ENCODE measurements at regions not wholly inside any gene's neighbourhood (a gene's known extent, or its start where the extent isn't known, plus 50 kb on each side); places are given as distances from the start of the nearest gene placed in this dataset.

DNA sequence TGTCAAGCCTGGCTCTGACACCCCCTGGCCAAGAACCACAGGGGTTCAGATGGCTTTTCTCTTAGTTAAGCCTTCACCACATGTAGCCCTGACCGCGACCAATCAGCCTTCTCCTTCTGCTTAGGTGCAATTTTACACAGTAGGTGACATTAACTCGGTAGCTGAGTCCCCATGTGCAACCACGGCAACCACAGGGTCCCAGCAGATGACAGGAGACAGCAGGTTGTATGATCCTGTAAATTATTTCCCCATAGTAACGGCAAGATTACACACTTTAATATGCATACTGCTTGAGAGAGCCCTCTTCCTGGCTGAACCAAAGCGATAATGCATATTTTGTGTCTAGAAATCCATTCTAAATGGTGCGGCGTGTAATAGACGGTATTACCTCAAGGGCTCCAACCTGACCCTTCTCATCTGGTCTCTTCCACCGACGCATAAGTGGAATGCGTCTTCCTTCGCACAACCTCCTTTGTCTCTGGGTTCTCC is 458.7 kb upstream of the ZFHX3 start:
- in situ Hi-C loops (cut with HindIII; ENCODE audit: low sequenced_read_pairs): no loop called here

DNA sequence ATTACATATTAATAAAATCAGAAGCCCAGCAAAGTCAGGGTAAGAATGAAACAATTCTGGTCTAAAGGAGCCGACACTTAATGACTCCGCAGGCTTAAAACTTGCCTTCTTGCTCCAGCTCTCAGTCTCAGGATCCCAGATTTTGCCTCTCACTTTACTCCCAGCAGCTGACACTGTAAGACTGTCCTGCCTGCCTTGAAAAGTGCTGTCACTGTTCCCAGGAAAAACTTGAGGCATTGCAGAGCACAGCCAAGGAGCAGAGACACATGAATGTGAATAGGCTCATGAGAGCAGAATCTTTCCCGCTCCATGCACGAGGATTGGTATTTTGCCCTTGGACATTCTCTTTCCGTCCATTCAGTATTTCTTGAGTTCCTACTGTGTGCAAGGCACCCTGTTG is 457.6 kb upstream of the ZFHX3 start:
- in situ Hi-C loops (cut with HindIII; ENCODE audit: low sequenced_read_pairs): no loop called here

DNA sequence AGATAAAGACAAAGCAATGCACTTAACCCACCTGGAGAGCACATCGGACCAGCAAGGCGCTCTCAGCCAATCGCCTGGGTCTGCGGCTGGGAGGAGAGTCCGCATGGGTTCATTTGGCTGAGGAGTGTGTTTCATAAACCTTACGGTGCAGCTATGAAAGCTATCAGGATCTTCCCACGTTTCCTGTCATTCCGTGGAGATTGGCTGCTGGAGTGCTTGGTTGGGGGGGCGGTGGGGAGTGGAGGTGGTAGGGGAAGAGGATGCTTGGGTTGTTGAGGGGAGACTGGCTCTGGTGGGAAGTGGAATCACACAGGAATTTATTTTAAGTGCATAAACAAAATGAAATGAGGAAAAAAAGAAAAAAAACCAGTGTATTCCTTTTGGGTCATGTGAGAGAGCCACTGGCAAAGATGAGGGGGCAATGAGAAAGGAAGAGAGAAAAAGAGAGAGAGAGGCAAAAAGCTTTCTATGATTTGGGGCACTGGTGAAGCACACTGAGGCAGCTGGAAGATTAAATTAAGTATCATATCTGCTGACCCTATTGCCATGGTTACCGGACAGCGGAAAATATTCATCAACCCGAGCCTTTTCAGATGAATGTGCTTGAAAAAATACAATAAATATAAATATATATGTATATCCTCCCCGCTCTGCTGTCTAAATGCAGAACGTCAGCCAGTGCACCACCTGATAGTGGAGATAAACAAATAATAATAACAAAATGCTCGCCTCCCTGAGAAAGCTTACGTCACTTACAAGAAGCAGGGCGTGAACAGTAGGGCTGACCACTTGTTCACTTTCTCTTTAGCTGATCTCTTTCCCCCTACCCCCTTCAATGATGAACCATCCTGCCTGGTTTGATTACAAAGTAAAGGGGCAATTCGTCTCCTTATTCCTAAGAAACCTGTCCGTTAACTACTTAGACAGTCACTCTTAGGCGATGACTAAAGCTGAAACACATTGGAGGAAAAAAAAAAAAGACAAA is 457.0 kb upstream of the ZFHX3 start:
- in situ Hi-C loops (cut with HindIII; ENCODE audit: low sequenced_read_pairs): no loop called here

DNA sequence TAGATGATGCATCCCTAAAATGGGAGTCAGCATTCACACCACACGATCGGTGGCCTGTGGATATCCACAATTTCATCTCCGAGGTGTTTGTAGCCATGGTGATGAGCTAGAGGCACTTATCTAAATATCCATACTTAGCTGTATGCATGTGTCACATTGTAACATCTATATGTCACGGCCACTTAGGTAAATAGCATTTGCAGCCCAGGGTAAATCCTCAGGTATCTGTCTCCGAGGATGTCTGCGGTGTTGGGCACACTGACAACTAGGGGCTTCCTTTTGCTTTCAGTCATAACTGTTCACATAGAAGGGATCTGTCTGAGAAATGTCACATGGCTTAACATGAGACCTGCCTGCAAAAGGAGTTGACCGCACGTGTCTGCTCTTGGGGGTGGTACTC is 455.2 kb upstream of the ZFHX3 start:
- in situ Hi-C loops (cut with HindIII; ENCODE audit: low sequenced_read_pairs): no loop called here

DNA sequence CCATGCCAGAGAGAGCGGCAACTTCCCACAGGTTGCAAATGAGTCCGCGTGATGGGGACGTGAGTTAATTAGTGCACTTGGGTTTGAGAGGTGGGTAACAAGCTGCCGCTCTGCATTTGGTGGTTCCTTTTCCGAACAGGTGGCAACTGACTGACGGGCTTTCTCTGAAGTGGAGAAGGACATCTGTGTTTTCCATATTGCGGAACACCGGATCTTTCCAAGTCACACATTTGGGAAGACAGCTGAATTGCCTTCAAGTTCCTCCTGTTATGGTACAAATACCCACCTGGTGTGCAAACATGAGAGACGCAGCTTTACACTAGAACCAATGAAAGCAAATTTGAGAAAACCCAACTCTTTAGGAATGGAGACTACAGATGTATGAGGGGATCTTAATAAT is 451.3 kb upstream of the ZFHX3 start:
- in situ Hi-C loops (cut with HindIII; ENCODE audit: low sequenced_read_pairs): no loop called here

DNA sequence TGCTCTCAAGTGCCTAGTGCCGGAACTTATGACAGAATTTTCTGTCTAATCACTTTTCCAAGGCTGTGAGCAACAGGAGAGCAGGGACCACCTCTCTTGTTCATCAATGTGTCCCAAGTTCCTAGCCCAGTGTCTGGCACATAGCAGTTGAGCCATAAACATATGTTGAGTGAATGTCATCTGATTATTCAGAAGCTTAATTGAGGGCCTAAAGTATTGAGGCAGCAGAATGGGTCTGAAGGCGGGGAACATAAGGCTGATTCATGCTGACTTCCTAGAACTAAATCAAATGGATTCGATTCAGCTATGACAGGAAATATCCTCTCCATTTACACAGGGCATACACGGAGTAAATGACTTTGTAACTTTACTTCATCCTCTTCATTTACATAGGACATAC is 438.0 kb upstream of the ZFHX3 start:
- in situ Hi-C loops (cut with HindIII; ENCODE audit: low sequenced_read_pairs): no loop called here

DNA sequence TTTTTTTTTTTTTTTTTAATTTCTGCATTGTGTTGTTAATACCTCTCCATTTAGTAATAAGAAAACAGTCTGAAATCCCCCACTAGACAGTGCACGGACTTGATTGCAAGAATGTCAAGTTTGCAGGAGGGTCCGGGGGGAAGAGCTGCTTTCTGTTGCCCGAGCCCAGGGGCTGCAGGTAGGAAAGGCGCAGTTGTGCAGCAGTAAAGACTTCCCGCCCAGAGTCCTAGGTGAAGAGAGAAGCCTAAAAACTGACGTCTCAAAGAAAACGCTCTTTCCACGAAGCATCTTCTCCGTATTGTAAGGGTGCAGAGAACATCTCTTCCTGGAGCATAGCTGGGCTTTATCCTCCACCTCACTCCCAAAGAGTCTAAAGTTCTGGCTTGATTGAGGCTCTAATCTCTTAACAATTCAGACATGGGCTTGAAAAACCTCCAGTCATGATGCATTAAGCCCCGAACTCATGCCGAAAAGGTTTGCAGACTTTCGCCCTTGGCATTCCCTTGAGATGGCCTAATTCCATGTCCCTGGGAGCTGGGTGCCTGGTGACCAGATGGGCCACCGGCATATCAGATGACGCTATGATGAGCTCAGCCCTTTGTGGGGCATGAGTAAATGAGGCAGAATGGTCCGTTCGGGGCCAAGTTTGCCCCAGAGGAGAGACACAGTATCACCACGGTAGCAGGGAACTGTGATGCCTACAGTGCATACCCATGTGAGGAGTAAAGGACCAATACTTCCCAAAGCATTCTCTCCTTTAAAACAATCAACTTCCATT is 436.2 kb upstream of the ZFHX3 start:
- in situ Hi-C loops (cut with HindIII; ENCODE audit: low sequenced_read_pairs): no loop called here

DNA sequence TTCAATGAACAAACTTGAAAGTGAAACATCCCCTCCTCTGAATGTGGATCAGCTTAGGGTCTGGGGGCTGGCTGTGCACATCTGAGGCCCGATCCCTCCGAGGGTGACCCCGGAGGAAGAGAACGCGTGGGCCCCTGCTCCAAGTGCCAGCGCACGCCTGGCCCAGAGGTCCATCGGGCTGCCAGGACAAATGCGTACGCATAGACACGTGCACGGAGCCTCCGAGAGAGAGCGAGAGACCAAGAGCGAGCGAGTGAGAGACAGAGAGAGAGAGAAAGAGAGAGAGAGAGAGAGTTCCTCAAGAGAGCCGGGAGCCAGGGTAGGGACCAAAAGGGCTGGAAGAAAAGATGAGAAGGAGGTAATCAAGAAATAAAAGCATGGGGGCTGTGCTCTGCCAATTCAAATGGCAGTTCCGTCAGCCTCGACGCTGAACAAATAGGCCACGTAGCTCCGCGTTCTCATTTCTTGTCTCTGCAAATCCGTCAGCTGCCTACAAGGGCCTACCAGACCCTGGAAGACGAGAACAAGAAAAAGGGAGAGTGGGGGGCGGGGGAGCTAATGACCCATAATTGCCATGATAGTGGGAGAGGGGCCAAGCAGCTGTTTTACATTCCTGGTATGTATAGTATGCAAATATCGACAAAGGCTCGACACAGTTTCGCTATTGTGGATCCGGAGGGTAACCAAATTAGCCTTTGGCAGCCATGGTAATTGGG is 435.3 kb upstream of the ZFHX3 start:
- in situ Hi-C loops (cut with HindIII; ENCODE audit: low sequenced_read_pairs): no loop called here

DNA sequence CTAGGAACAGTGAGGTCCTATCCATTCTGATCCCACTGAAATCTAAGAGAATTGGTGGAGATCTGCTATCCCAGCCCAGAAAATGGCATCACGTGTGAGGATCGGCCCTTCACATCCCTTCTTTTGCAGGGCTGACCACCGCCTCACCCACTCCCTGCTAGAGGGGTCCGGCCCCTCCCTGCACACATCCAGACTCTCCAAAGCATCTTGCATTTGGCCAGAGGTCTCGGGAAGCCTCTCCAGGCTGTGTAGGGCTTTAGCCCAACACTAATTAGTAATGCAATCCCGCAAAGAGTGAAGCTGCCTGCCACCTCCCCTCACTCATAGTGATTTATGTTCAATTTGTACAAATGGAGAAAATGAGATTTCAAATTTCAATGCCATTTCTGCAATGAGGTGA is 434.4 kb upstream of the ZFHX3 start:
- in situ Hi-C loops (cut with HindIII; ENCODE audit: low sequenced_read_pairs): no loop called here

DNA sequence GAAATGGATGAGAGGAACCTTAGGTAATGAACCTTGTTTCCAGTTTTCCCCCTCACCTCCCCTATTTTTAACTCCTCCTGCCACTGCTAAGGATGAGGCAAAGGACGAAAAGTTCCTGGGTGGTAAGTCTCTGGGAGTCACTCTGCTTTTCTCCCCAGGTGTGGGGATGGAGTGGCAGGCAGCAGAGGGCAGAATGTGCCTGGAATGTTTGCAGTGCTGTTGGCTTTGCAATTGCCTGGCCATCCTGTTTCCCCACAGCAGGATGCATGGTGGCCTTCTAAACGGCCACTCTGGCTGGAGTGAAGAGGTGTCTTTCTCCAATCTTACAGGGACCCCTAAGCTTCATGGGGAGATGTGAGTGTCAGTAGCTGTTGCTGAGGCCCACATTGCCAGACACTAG is 432.5 kb upstream of the ZFHX3 start:
- in situ Hi-C loops (cut with HindIII; ENCODE audit: low sequenced_read_pairs): no loop called here

DNA sequence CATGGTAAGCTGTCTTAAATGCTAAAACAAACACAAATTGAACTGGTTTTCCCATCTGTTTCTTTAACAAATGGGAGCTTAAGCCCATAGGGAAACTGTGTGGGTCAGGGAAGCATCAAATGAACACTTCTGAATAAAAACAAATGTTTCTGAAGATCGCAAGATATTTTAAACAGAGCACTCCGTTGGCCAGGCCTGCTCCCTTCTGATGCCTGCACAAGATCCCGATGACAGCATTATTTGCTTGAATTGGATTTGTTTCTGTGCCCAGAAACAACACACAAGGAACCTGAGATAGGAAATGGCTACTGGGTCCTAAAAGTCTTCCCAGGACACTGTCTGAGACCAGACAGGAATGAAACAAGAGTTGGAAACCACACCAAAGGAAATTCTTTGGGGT is 425.8 kb upstream of the ZFHX3 start:
- in situ Hi-C loops (cut with HindIII; ENCODE audit: low sequenced_read_pairs): no loop called here

DNA sequence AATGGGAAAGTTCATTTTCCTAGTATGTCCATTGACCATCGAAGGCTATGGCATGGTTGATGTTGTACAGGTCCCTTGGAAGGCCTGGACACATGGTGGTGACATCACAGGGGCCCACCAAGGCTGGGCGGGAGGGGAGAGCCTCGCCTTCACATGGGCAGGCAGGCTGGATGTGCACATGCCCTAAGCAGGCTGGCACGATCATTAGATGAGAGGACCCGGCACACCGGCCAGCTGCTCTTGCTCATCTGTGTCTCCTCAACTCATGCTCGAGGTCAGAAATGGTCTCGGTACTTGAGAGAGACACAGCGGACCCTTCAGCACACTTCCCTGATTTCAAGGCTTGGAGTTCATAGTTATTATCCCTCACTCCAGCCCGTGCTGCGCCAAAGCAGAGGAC is 416.9 kb upstream of the ZFHX3 start:
- in situ Hi-C loops (cut with HindIII; ENCODE audit: low sequenced_read_pairs): no loop called here

DNA sequence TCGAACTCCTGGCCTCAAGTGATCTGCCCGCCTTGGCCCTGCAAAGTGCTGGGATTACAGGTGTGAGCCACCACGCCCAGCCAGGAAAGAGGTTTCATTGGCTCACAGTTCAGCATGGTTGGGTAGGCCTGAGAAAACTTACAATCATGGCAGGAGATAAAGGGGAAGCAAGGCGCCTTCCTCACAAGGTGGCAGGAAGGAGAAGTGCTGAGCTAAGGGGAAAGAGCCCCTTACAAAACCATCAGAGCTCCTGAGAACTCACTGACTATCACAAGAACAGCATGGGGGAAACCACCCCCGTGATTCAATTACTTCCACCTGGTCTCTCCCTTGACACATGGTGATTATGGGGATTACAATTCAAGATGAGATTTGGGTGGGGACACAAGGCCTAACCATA is 411.7 kb upstream of the ZFHX3 start:
- in situ Hi-C loops (cut with HindIII; ENCODE audit: low sequenced_read_pairs): no loop called here

DNA sequence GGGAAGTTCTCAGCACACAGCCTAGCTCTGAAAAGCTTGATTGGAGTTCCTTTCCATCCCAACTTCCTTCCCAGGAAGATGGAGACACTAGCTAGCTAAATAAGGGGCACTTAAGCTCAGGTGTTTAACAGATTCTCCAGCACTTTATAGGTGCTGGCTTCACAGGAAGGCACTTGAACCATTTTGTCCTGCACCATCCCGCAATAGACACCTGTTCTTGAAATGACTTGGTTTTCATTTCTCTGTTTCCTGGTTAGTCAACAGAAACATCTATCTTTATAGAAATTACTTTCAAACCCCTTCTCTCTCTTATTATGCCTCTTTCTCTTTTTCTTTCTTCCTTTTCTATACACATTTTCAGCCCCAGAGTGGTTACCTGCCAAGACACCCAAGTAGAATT is 409.9 kb upstream of the ZFHX3 start:
- in situ Hi-C loops (cut with HindIII; ENCODE audit: low sequenced_read_pairs): no loop called here

DNA sequence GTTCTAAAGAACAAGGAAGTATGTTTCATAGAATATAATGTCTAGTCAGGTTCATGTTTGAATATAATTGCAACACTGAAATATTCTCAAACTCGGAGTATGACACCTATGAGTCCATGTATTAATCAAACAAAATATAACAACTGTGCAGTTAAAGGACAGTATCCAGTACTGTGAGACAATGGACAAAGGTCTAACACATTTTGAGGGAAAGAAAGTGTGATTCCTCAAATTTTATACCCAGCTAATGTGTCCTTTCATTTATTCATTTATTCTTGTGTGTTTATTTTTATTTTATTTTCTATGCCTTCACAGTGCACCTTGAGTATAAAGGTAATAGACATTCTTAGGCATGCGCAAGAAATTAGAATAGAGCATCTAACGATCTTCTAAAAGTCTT is 401.0 kb upstream of the ZFHX3 start:
- in situ Hi-C loops (cut with HindIII; ENCODE audit: low sequenced_read_pairs): no loop called here

DNA sequence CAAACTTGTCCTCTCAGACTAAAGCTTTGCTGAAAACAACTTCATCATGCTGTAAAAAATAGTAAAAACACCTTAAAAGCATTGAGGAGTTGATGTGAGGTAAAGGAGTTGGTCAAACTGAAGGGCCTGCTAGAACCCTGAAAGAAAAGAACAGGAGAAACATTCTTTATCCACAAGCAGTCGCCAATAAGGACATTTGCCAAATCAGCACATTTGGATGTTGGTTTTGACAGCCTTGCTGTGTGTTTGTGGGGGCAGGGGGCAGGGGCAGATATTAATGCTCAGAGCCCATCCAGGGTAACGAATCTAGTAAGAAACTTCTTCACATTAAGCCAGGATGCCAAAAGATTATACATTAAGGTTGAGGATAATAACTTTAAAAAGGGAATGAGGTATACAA is 399.9 kb upstream of the ZFHX3 start:
- in situ Hi-C loops (cut with HindIII; ENCODE audit: low sequenced_read_pairs): no loop called here

DNA sequence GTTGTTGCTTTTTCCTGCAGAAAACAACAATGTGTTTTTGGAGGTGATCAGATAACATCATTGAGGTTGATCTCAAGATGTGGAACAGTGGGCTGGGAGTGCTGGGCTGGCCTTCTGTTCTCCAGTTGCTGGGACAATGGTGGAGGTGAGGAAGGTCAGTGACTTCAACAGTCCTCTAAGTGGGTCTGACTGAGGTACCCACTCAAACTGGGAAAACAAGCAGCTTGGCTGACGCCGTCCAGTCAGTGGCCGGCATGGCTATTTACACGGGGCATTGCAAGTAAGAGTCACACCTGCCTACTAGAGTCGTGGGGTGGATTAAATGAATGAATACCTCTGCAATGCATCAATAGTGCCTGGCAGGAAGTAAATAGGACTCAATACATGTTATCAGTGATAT is 386.7 kb upstream of the ZFHX3 start:
- in situ Hi-C loops (cut with HindIII; ENCODE audit: low sequenced_read_pairs): no loop called here

DNA sequence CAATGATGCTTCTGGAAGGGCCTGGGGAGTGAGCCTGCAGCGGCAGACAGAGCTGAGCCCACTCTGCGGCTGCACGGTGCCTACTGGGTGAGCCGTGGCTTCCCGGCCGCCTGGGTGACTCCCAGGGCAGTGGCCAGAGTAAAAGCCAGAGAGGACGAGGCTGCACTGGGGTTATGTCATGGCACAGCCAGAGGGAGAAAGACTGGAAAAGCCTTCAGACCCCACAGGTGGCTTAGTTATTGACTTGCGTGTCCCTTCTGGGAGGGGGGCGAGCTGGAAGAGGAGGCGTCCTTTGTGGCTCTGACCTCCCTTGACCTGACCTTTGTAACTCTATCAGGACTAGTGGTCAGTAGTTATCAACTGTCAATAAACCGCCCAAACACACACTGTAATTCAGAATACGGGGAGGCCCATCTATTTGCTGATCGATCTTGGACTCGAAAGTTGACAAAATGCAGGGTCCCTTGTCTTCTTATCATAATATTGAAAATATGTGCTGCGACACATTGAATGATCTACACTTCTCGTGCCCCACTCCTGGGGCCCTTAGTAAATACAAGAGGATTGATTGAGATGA is 385.9 kb upstream of the ZFHX3 start:
- in situ Hi-C loops (cut with HindIII; ENCODE audit: low sequenced_read_pairs): no loop called here

DNA sequence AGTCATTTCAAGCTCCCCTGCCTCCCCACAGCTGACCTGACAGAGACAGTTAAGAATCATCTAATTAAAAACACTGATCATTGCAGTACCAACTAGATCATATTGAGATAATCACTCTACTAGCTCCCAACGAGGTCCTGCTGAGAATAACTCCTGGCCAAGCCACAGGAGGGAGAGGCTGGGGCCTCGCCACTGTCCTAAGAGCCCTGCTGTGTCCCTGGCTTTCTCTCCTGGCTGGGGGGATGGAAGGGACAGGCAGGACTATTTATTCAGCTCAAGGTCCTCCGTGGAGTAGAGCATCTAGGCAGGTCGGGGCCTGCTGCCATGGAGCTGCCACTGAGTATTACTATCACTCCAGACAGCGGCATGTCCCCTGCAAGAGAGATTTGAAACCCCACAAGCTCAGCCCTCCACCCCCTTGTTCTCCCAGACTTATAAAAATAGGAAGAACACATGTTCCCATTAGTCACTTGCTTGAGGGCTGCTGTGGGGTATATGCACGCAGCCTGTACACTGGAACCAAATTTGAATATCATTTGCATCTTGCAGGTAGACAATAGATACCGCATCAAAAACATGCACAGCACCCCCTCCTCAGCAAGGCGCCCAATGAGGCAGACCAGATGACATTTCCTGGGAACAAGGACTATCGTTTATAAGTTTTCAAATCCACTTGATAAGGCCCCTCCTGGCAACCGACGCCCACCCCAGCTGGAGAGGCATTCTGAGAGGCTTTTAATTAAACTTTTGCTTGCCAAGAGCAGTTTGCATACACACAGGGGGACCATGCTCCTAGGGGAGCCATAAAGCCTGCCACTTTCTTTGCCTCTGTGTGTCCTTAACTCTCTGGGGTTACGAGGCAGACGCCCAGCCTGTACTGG is 385.2 kb upstream of the ZFHX3 start:
- in situ Hi-C loops (cut with HindIII; ENCODE audit: low sequenced_read_pairs): no loop called here

DNA sequence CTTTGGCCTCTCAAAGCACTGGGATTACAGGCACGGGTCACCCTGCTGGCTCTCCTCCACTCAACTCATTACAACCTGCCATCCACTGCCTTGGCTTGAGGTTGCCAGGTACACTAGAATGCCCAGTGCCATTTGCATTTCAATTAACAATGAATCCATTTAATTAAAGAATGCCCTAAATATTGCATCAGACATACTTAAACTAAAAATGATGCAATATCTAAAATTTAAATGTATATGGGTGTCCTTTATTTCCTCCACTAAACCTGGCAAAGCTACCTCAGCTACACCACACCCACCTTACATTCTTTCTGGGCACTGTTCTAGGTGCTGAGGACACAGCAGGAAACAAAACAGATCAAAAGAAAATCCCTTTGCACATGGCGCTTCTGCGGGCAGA is 382.2 kb upstream of the ZFHX3 start:
- in situ Hi-C loops (cut with HindIII; ENCODE audit: low sequenced_read_pairs): no loop called here

Data from DLD1 (cell line).